ENCODE measurements at regions not wholly inside any gene's neighbourhood (a gene's known extent, or its start where the extent isn't known, plus 50 kb on each side); places are given as distances from the start of the nearest gene placed in this dataset.
"Not testable (repeated sequence)": the region's sequence is repeated elsewhere in the genome, so short reads cannot be mapped to it uniquely, and the experiment has no call there.

DNA sequence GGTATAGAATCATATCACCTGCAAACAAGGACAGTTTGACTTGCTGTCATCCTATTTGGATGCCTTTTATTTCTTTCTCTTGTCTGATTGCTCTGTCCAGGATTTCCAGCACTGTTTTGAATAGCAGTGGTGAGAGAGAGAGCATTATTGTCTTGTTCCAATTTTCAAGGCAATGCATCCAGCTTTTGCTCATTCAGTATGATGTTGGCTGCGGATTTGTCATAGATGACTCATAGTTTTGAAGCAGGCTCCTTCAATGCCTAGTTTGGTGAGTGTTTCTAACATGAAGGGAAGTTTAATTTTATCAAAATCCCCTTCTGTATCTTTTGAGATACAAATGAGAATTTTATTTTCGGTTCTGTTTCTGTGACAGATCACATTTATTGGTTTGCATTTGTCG lies 518.9 kb downstream of the PCDH11X start:
- TF ChIP-seq, protein P1, sequence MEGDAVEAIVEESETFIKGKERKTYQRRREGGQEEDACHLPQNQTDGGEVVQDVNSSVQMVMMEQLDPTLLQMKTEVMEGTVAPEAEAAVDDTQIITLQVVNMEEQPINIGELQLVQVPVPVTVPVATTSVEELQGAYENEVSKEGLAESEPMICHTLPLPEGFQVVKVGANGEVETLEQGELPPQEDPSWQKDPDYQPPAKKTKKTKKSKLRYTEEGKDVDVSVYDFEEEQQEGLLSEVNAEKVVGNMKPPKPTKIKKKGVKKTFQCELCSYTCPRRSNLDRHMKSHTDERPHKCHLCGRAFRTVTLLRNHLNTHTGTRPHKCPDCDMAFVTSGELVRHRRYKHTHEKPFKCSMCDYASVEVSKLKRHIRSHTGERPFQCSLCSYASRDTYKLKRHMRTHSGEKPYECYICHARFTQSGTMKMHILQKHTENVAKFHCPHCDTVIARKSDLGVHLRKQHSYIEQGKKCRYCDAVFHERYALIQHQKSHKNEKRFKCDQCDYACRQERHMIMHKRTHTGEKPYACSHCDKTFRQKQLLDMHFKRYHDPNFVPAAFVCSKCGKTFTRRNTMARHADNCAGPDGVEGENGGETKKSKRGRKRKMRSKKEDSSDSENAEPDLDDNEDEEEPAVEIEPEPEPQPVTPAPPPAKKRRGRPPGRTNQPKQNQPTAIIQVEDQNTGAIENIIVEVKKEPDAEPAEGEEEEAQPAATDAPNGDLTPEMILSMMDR (optimal IDR thresholded peaks at IDR 0.05 in 1 of 3, IDR thresholded peaks at IDR 0.05 in 1 of 3, conservative IDR thresholded peaks at IDR 0.05 in 1 of 3; ENCODE audit: extremely low read depth in 1 of 3, insufficient read depth in 2 of 3, low read length in 3 of 3) = not testable (repeated sequence)
- not testable (repeated sequence) for TF ChIP-seq EZH2 (IDR thresholded peaks at IDR 0.05; ENCODE audit: low read length)
